ENCODE measurements at regions not wholly inside any gene's neighbourhood (a gene's known extent, or its start where the extent isn't known, plus 50 kb on each side); places are given as distances from the start of the nearest gene placed in this dataset.

GRCh38 chr6:105598264-105598663 is 195.4 kb upstream of the PREP start:
- 78% methylated on average over 3 of the region's 3 CpGs for WGBS (ENCODE audit: missing lambda C conversion rate)
- ChIA-PET CTCF (interaction anchor here (1.1 kb wide), 1 partner anchor 488 kb away, joined by 3 read pairs; the partner anchor contains the start of gene PRDM1), POLR2A (no interaction called here)
- no peak overlapping the region for H3K4me2 ChIP-seq
- TF ChIP-seq HEYL (CRISPR knock-in tag; IDR thresholded peaks at IDR 0.05) = no peak
- no peak for TF ChIP-seq ATOH8 (CRISPR knock-in tag; IDR thresholded peaks at IDR 0.05; ENCODE audit: low read depth)
- no peak for TF ChIP-seq CTCF (IDR thresholded peaks at IDR 0.05)
- TF ChIP-seq CBX8 (IDR thresholded peaks at IDR 0.05) = no peak
- no peak for TF ChIP-seq RCOR1 (IDR thresholded peaks at IDR 0.05; ENCODE audit: low read depth, low read length)
- no peak for TF ChIP-seq TFCP2L1 (CRISPR knock-in tag; IDR thresholded peaks at IDR 0.05)
- TF ChIP-seq HES2 (IDR thresholded peaks at IDR 0.05) = no peak
- TF ChIP-seq PBX3 (IDR thresholded peaks at IDR 0.05) = no peak
- TF ChIP-seq TP53 (CRISPR knock-in tag; IDR thresholded peaks at IDR 0.05) = no peak
- no peak for TF ChIP-seq MYC (IDR thresholded peaks at IDR 0.05; ENCODE audit: borderline replicate concordance, low read length)
- TF ChIP-seq GATA3 (IDR thresholded peaks at IDR 0.05; ENCODE audit: borderline replicate concordance) = no peak
- TF ChIP-seq USF2 (IDR thresholded peaks at IDR 0.05) = no peak
- TF ChIP-seq ZC3H11A (IDR thresholded peaks at IDR 0.05) = no peak
- TF ChIP-seq HOXA7 (CRISPR knock-in tag; IDR thresholded peaks at IDR 0.05) = no peak
- TF ChIP-seq RARB (CRISPR knock-in tag; IDR thresholded peaks at IDR 0.05) = no peak
- no peak for TF ChIP-seq MAZ (IDR thresholded peaks at IDR 0.05; ENCODE audit: borderline replicate concordance, low read depth, low read length)
- no peak for TF ChIP-seq HOXB13 (CRISPR knock-in tag; IDR thresholded peaks at IDR 0.05; ENCODE audit: low read depth)
- TF ChIP-seq MAFK (IDR thresholded peaks at IDR 0.05; ENCODE audit: partially characterized antibody) = no peak
- TF ChIP-seq E2F6 (IDR thresholded peaks at IDR 0.05; ENCODE audit: borderline replicate concordance, low read depth) = no peak
- H3K9me3 ChIP-seq = no peaks in the 10 kb centered on the region
- peak overlapping the region; percentile 98 to 99 for H3K27ac ChIP-seq
- DNase-seq (ENCODE audit: low read depth in 1 of 2, low spot score in 1 of 2) (no peak), ATAC-seq (no peak), FAIRE-seq (no peak)
- peaks cover 92% of the 10 kb centered on the region for H3K4me1 ChIP-seq
- no peak overlapping the region for H3K4me3 ChIP-seq

GRCh38 chr6:105596284-105596755 is 193.4 kb upstream of the PREP start:
- Histone ChIP-seq H3K9me3 (no peaks in the 10 kb centered on the region), H3K4me1 (peaks cover 95% of the 10 kb centered on the region), H3K27ac (peak overlapping the region; percentile 98 to 99), H3K4me2 (peak overlapping the region; percentile 51), H3K4me3 (no peak overlapping the region)
- DNase-seq (ENCODE audit: low read depth in 1 of 2, low spot score in 1 of 2) = peak; percentile 50 to 92
- CTCF ChIA-PET = no interaction called here
- ATAC-seq = peak; percentile 79 to 80
- WGBS (ENCODE audit: missing lambda C conversion rate) = 2% methylated on average over 4 of the region's 4 CpGs
- peak; percentile 79 for FAIRE-seq
- POLR2A ChIA-PET = interaction anchor here (0.7 to 1.2 kb wide), 2 partner anchors 12 to 113 kb away, joined by 3 to 5 read pairs; no protein-coding TSS in a partner anchor
- TF ChIP-seq GATA3 (IDR thresholded peaks at IDR 0.05; ENCODE audit: borderline replicate concordance) (peak; percentile 94), REST (IDR thresholded peaks at IDR 0.05) (no peak), RARB (CRISPR knock-in tag; IDR thresholded peaks at IDR 0.05) (peak; percentile 74; the same call in 1 of the 2 replicates), CEBPB (IDR thresholded peaks at IDR 0.05) (peak; percentile 4 to 71; a peak in 2 of 4 replicates), NR3C1 (IDR thresholded peaks at IDR 0.05) (no peak), CHD4 (IDR thresholded peaks at IDR 0.05; ENCODE audit: borderline replicate concordance) (no peak), BHLHE40 (IDR thresholded peaks at IDR 0.05; ENCODE audit: low read depth, low read length) (peak; percentile 84), RCOR1 (IDR thresholded peaks at IDR 0.05; ENCODE audit: low read depth, low read length) (no peak), MAZ (IDR thresholded peaks at IDR 0.05; ENCODE audit: borderline replicate concordance, low read depth, low read length) (no peak), SREBF2 (IDR thresholded peaks at IDR 0.05) (no peak), POLR2AphosphoS2 (conservative IDR thresholded peaks at IDR 0.05; ENCODE audit: low read length) (no peak), HEYL (CRISPR knock-in tag; IDR thresholded peaks at IDR 0.05) (no peak), CHD2 (IDR thresholded peaks at IDR 0.05; ENCODE audit: low read length, partially characterized antibody) (no peak), RFX5 (IDR thresholded peaks at IDR 0.05) (no peak), USF2 (IDR thresholded peaks at IDR 0.05) (no peak)
